WTC11 (cell line): ENCODE measurements at regions not wholly inside any gene's neighbourhood (a gene's known extent, or its start where the extent isn't known, plus 50 kb on each side); places are given as distances from the start of the nearest gene placed in this dataset.

Source experiments
- ATAC-seq: fragments of 200-7000 bp; cut with Tn5 transposase; 2 replicates; pipeline ENCODE4 v1.10.0; 2021; ENCODE audit warnings: mild to moderate bottlenecking, moderate library complexity
- CTCF ChIA-PET: fragments of 300-600 bp; sonication (Branson Sonifier 250); formaldehyde crosslinking; loops from one replicate; lab custom pipeline; 2021; ENCODE audit warnings: antibody characterized with exemption; lab: Charles Lee
- POLR2A ChIA-PET: fragments of 350-600 bp; sonication (Branson Sonifier 250); formaldehyde crosslinking; loops from one replicate; lab custom pipeline; 2021; ENCODE audit warnings: antibody characterized with exemption; lab: Charles Lee
- DNase-seq: peaks from one replicate; pipeline ENCODE4 v3.0.0; 2021; ENCODE audit warnings: low spot score
- H3K27ac Mint-ChIP-seq: 2 replicates; pipeline ENCODE4 v1.8.0; 2021; ENCODE audit warnings: mixed read lengths
- H3K27me3 Mint-ChIP-seq: 2 replicates; pipeline ENCODE4 v1.8.0; 2021; ENCODE audit warnings: low read depth, mild to moderate bottlenecking, moderate library complexity, mixed read lengths
- H3K36me3 Mint-ChIP-seq: 2 replicates; pipeline ENCODE4 v1.8.0; 2021; ENCODE audit warnings: mixed read lengths
- H3K4me1 Mint-ChIP-seq: 2 replicates; pipeline ENCODE4 v1.8.0; 2022; ENCODE audit warnings: mixed read lengths
- H3K4me3 Mint-ChIP-seq: 2 replicates; pipeline ENCODE4 v1.8.0; 2021; ENCODE audit warnings: mild to moderate bottlenecking, moderate library complexity, mixed read lengths
- H3K9me3 Mint-ChIP-seq: 2 replicates; pipeline ENCODE4 v1.8.0; 2021; ENCODE audit warnings: mixed read lengths
- AR ChIP-seq: fragments of 250-450 bp; sonication (Bioruptor Pico); IDR thresholded peaks from 2 replicates; pipeline ENCODE4 v1.9.0; 2021; ENCODE audit warnings: mild to moderate bottlenecking
- ATF6 ChIP-seq: sonication (generic); formaldehyde crosslinking; IDR thresholded peaks from 2 replicates; pipeline ENCODE4 v1.8.1; 2023; ENCODE audit warnings: mild to moderate bottlenecking, missing genetic modification reagents
- E2F5 ChIP-seq: sonication (generic); formaldehyde crosslinking; IDR thresholded peaks from 2 replicates; pipeline ENCODE4 v1.8.1; 2022; ENCODE audit warnings: mild to moderate bottlenecking, moderate library complexity, missing genetic modification reagents
- ELF4 ChIP-seq: sonication (generic); formaldehyde crosslinking; IDR thresholded peaks from 2 replicates; pipeline ENCODE4 v1.8.1; 2022; ENCODE audit warnings: low read depth, mild to moderate bottlenecking, moderate library complexity, missing genetic modification reagents
- ESRRA ChIP-seq: sonication (generic); formaldehyde crosslinking; IDR thresholded peaks from 2 replicates; pipeline ENCODE4 v1.8.1; 2022; ENCODE audit warnings: mild to moderate bottlenecking, missing genetic modification reagents, borderline replicate concordance
- FOXP4 ChIP-seq: sonication (generic); formaldehyde crosslinking; IDR thresholded peaks from 2 replicates; pipeline ENCODE4 v1.8.0; 2022; ENCODE audit warnings: mild to moderate bottlenecking, missing genetic modification reagents
- GABPB1 ChIP-seq: sonication (generic); formaldehyde crosslinking; IDR thresholded peaks from 2 replicates; pipeline ENCODE4 v1.8.1; 2023; ENCODE audit warnings: mild to moderate bottlenecking, missing genetic modification reagents
- PREB ChIP-seq: sonication (generic); formaldehyde crosslinking; IDR thresholded peaks from 2 replicates; pipeline ENCODE4 v1.8.1; 2022; ENCODE audit warnings: mild to moderate bottlenecking, missing genetic modification reagents, moderate library complexity, borderline replicate concordance
- RELA ChIP-seq: sonication (generic); formaldehyde crosslinking; IDR thresholded peaks from 2 replicates; pipeline ENCODE4 v1.8.1; 2022; ENCODE audit warnings: missing genetic modification reagents, mild to moderate bottlenecking, borderline replicate concordance
- RORB ChIP-seq: fragments of 250-450 bp; sonication (Bioruptor Pico); IDR thresholded peaks from 2 replicates; pipeline ENCODE4 v1.9.0; 2021; ENCODE audit warnings: mild to moderate bottlenecking
- SMAD4 ChIP-seq: sonication (generic); formaldehyde crosslinking; IDR thresholded peaks from 2 replicates; pipeline ENCODE4 v1.8.0; 2022; ENCODE audit warnings: mild to moderate bottlenecking, missing genetic modification reagents
- TCF7 ChIP-seq: sonication (generic); formaldehyde crosslinking; IDR thresholded peaks from 2 replicates; pipeline ENCODE4 v1.8.0; 2022; ENCODE audit warnings: mild to moderate bottlenecking, low read depth, missing genetic modification reagents, moderate library complexity
- ZNF121 ChIP-seq: sonication (generic); formaldehyde crosslinking; IDR thresholded peaks from 2 replicates; pipeline ENCODE4 v1.8.0; 2023; ENCODE audit warnings: missing genetic modification reagents
- ZNF425 ChIP-seq: fragments of 250-450 bp; sonication (Bioruptor Pico); conservative IDR thresholded peaks from 2 replicates; pipeline ENCODE4 v1.9.0; 2021; ENCODE audit warnings: mild to moderate bottlenecking
- ZNF671 ChIP-seq: fragments of 250-450 bp; sonication (Bioruptor Pico); IDR thresholded peaks from 2 replicates; pipeline ENCODE4 v1.8.0; 2021; ENCODE audit warnings: mild to moderate bottlenecking
- TF ChIP-seq, protein P1 (sequence below): sonication (generic); formaldehyde crosslinking; IDR thresholded peaks from 2 replicates; pipeline ENCODE4 v1.8.1; 2022; ENCODE audit warnings: low read depth, mild to moderate bottlenecking, moderate library complexity, missing genetic modification reagents, borderline replicate concordance
- TF ChIP-seq, protein P2 (sequence below): sonication (generic); formaldehyde crosslinking; IDR thresholded peaks from 2 replicates; pipeline ENCODE4 v1.8.1; 2023; ENCODE audit warnings: mild to moderate bottlenecking, moderate library complexity, missing genetic modification reagents
- TF ChIP-seq, protein P3 (sequence below): sonication (generic); formaldehyde crosslinking; IDR thresholded peaks from 2 replicates; pipeline ENCODE4 v1.8.1; 2022; ENCODE audit warnings: low read depth, missing genetic modification reagents, borderline replicate concordance

GRCh38 chr9:134514503-134514902 is 127.1 kb upstream of the COL5A1 start:
- POLR2A ChIA-PET, result interaction anchor here (0.6 kb wide), 1 partner anchor 1678 kb away, joined by 4 read pairs; no protein-coding TSS in a partner anchor
- DNase-seq, result no peak
- H3K4me1 Mint-ChIP-seq, result no peaks in the 10 kb centered on the region
- TF ChIP-seq SMAD4 (CRISPR knock-in tag) (no peak), AR (CRISPR knock-in tag) (no peak), ESRRA (CRISPR knock-in tag) (no peak), ZNF121 (CRISPR knock-in tag) (no peak), PREB (no peak), GABPB1 (CRISPR knock-in tag) (no peak), RELA (CRISPR knock-in tag) (no peak), E2F5 (no peak), ELF4 (CRISPR knock-in tag) (no peak), ZNF671 (no peak), TCF7 (CRISPR knock-in tag) (no peak), RORB (CRISPR knock-in tag) (no peak), ATF6 (CRISPR knock-in tag) (no peak), ZNF425 (no peak), FOXP4 (CRISPR knock-in tag) (no peak)
- TF ChIP-seq, protein P1, sequence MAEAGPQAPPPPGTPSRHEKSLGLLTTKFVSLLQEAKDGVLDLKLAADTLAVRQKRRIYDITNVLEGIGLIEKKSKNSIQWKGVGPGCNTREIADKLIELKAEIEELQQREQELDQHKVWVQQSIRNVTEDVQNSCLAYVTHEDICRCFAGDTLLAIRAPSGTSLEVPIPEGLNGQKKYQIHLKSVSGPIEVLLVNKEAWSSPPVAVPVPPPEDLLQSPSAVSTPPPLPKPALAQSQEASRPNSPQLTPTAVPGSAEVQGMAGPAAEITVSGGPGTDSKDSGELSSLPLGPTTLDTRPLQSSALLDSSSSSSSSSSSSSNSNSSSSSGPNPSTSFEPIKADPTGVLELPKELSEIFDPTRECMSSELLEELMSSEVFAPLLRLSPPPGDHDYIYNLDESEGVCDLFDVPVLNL (CRISPR knock-in tag), result no peak
- TF ChIP-seq, protein P2, sequence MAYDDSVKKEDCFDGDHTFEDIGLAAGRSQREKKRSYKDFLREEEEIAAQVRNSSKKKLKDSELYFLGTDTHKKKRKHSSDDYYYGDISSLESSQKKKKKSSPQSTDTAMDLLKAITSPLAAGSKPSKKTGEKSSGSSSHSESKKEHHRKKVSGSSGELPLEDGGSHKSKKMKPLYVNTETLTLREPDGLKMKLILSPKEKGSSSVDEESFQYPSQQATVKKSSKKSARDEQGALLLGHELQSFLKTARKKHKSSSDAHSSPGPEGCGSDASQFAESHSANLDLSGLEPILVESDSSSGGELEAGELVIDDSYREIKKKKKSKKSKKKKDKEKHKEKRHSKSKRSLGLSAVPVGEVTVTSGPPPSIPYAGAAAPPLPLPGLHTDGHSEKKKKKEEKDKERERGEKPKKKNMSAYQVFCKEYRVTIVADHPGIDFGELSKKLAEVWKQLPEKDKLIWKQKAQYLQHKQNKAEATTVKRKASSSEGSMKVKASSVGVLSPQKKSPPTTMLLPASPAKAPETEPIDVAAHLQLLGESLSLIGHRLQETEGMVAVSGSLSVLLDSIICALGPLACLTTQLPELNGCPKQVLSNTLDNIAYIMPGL (CRISPR knock-in tag), result no peak
- TF ChIP-seq, protein P3, sequence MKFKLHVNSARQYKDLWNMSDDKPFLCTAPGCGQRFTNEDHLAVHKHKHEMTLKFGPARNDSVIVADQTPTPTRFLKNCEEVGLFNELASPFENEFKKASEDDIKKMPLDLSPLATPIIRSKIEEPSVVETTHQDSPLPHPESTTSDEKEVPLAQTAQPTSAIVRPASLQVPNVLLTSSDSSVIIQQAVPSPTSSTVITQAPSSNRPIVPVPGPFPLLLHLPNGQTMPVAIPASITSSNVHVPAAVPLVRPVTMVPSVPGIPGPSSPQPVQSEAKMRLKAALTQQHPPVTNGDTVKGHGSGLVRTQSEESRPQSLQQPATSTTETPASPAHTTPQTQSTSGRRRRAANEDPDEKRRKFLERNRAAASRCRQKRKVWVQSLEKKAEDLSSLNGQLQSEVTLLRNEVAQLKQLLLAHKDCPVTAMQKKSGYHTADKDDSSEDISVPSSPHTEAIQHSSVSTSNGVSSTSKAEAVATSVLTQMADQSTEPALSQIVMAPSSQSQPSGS (CRISPR knock-in tag), result no peak
- TF ChIP-seq, all 79 proteins: peak for 0
- no peak overlapping the region for H3K27ac Mint-ChIP-seq
- H3K27me3 Mint-ChIP-seq, result peaks cover 2% of the 10 kb centered on the region; the same call in 1 of the 2 replicates
- H3K9me3 Mint-ChIP-seq, result peaks cover 18% of the 10 kb centered on the region
- peaks cover 7% of the 10 kb centered on the region for H3K36me3 Mint-ChIP-seq
- CTCF ChIA-PET, result interaction anchor here (1.8 kb wide), 1 partner anchor 12 kb away, joined by 4 read pairs; no protein-coding TSS in a partner anchor
- no peak for ATAC-seq
- no peak overlapping the region for H3K4me3 Mint-ChIP-seq
